ENCODE measurements at regions not wholly inside any gene's neighbourhood (a gene's known extent, or its start where the extent isn't known, plus 50 kb on each side); places are given as distances from the start of the nearest gene placed in this dataset.

GRCh38 chr6:144729502-144729901, 444.4 kb downstream of the UTRN start:
- Mint-ChIP-seq H3K36me3 (peaks cover 25 to 29% of the 10 kb centered on the region in 2 donors), H3K4me3 (no peak overlapping the region), H3K27me3 (no peaks in the 10 kb centered on the region), H3K27ac (no peak overlapping the region), H3K9me3 (peaks cover 0 to 2% (median 0%) of the 10 kb centered on the region in 7 donors), H3K4me1 (peaks cover 2 to 20% (median 19%) of the 10 kb centered on the region in 3 donors)
- no peak for ATAC-seq (ENCODE audit: low read depth in 2 of 2)
- no peak for DNase-seq

- H3K4me3 Mint-ChIP-seq = no peak overlapping the region
- no peak for DNase-seq
- no peaks in the 10 kb centered on the region for H3K9me3 Mint-ChIP-seq
- peaks cover 31 to 36% of the 10 kb centered on the region in 2 donors for H3K36me3 Mint-ChIP-seq
- H3K4me1 Mint-ChIP-seq = peaks cover 4 to 20% (median 12%) of the 10 kb centered on the region in 3 donors
- H3K27ac Mint-ChIP-seq = peak overlapping the region in 1 of 6 donors; percentile 12
- no peak for ATAC-seq (ENCODE audit: low read depth in 2 of 2)
- no peaks in the 10 kb centered on the region for H3K27me3 Mint-ChIP-seq
These were observed 445.0 kb downstream of the UTRN start for GRCh38 chr6:144730088-144730645.

GRCh38 chr6:144731229-144731628, 446.1 kb downstream of the UTRN start:
- H3K27me3 Mint-ChIP-seq = no peaks in the 10 kb centered on the region
- ATAC-seq (ENCODE audit: low read depth in 2 of 2) (no peak), DNase-seq (no peak)
- H3K4me3 Mint-ChIP-seq = no peak overlapping the region
- no peaks in the 10 kb centered on the region for H3K9me3 Mint-ChIP-seq
- H3K36me3 Mint-ChIP-seq = peaks cover 34 to 43% of the 10 kb centered on the region in 2 donors
- no peak overlapping the region for H3K27ac Mint-ChIP-seq
- peaks cover 3 to 18% (median 4%) of the 10 kb centered on the region in 3 donors for H3K4me1 Mint-ChIP-seq

GRCh38 chr6:144736763-144737162, 451.6 kb downstream of the UTRN start:
- H3K4me3 Mint-ChIP-seq = no peak overlapping the region

GRCh38 chr6:144737998-144738397, 452.9 kb downstream of the UTRN start:
- Mint-ChIP-seq H3K9me3 (no peaks in the 10 kb centered on the region), H3K36me3 (peaks cover 44 to 45% of the 10 kb centered on the region in 2 donors), H3K4me3 (no peak overlapping the region), H3K27me3 (no peaks in the 10 kb centered on the region), H3K27ac (peak overlapping the region in 1 of 6 donors; percentile 1), H3K4me1 (peaks cover 2 to 14% (median 4%) of the 10 kb centered on the region in 3 donors)
- ATAC-seq (ENCODE audit: low read depth in 2 of 2) = no peak
- DNase-seq = no peak

More at GRCh38 chr6:144736763-144737162, 451.6 kb downstream of the UTRN start:
- H3K27me3 Mint-ChIP-seq = no peaks in the 10 kb centered on the region
- peak overlapping the region in 2 of 6 donors; percentile 4 to 80 for H3K27ac Mint-ChIP-seq
- H3K36me3 Mint-ChIP-seq = peaks cover 49% of the 10 kb centered on the region in 2 donors
- no peak for DNase-seq
- ATAC-seq (ENCODE audit: low read depth in 2 of 2) = no peak
- no peaks in the 10 kb centered on the region for H3K9me3 Mint-ChIP-seq
- H3K4me1 Mint-ChIP-seq = peaks cover 2 to 14% (median 4%) of the 10 kb centered on the region in 3 donors

- no peaks in the 10 kb centered on the region for H3K9me3 Mint-ChIP-seq
- H3K4me1 Mint-ChIP-seq = peaks cover 0 to 5% (median 2%) of the 10 kb centered on the region in 3 donors
- no peak overlapping the region for H3K4me3 Mint-ChIP-seq
- ATAC-seq (ENCODE audit: low read depth in 2 of 2) = no peak
- H3K27me3 Mint-ChIP-seq = no peaks in the 10 kb centered on the region
- peaks cover 28 to 29% of the 10 kb centered on the region in 2 donors for H3K36me3 Mint-ChIP-seq
- no peak for DNase-seq
- peak overlapping the region in 1 of 6 donors; percentile 79 for H3K27ac Mint-ChIP-seq
These were observed 454.7 kb downstream of the UTRN start for GRCh38 chr6:144739873-144740272.

- DNase-seq = no peak
- ATAC-seq (ENCODE audit: low read depth in 2 of 2) = no peak
- no peak overlapping the region for H3K4me3 Mint-ChIP-seq
- peaks cover 0 to 4% (median 2%) of the 10 kb centered on the region in 3 donors for H3K4me1 Mint-ChIP-seq
- peak overlapping the region in 4 of 6 donors; percentile 28 to 79 (median 44) for H3K27ac Mint-ChIP-seq
- H3K27me3 Mint-ChIP-seq = no peaks in the 10 kb centered on the region
- no peaks in the 10 kb centered on the region for H3K9me3 Mint-ChIP-seq
- peaks cover 16 to 20% of the 10 kb centered on the region in 2 donors for H3K36me3 Mint-ChIP-seq
These were observed 456.5 kb downstream of the UTRN start for GRCh38 chr6:144741659-144742058.

GRCh38 chr6:144742779-144743178, 457.6 kb downstream of the UTRN start:
- ATAC-seq (ENCODE audit: low read depth in 2 of 2) (no peak), DNase-seq (no peak)
- Mint-ChIP-seq H3K9me3 (no peaks in the 10 kb centered on the region), H3K4me1 (peaks cover 0 to 2% (median 0%) of the 10 kb centered on the region in 3 donors), H3K4me3 (no peak overlapping the region), H3K27me3 (no peaks in the 10 kb centered on the region), H3K36me3 (peaks cover 12% of the 10 kb centered on the region in 2 donors), H3K27ac (peak overlapping the region in 2 of 6 donors; percentile 5 to 51)

GRCh38 chr6:144744720-144745119, 459.6 kb downstream of the UTRN start:
- Mint-ChIP-seq H3K27me3 (no peaks in the 10 kb centered on the region), H3K4me1 (no peaks in the 10 kb centered on the region), H3K9me3 (no peaks in the 10 kb centered on the region), H3K36me3 (peaks cover 12 to 18% of the 10 kb centered on the region in 2 donors), H3K27ac (peak overlapping the region in 2 of 6 donors; percentile 51 to 56), H3K4me3 (no peak overlapping the region)
- DNase-seq (no peak), ATAC-seq (ENCODE audit: low read depth in 2 of 2) (no peak)

- peaks cover 0 to 5% (median 0%) of the 10 kb centered on the region in 3 donors for H3K4me1 Mint-ChIP-seq
These were observed 460.3 kb downstream of the UTRN start for GRCh38 chr6:144745439-144745838.

GRCh38 chr6:144746902-144747469, 461.9 kb downstream of the UTRN start:
- H3K4me1 Mint-ChIP-seq = peaks cover 0 to 8% (median 0%) of the 10 kb centered on the region in 3 donors
- no peak for ATAC-seq (ENCODE audit: low read depth in 2 of 2)
- no peaks in the 10 kb centered on the region for H3K9me3 Mint-ChIP-seq
- no peaks in the 10 kb centered on the region for H3K27me3 Mint-ChIP-seq
- no peak for DNase-seq
- H3K4me3 Mint-ChIP-seq = no peak overlapping the region
- H3K27ac Mint-ChIP-seq = peak overlapping the region in 1 of 6 donors; percentile 78
- H3K36me3 Mint-ChIP-seq = peaks cover 14 to 22% of the 10 kb centered on the region in 2 donors

More at GRCh38 chr6:144745439-144745838, 460.3 kb downstream of the UTRN start:
- no peak overlapping the region for H3K4me3 Mint-ChIP-seq
- peak overlapping the region in 2 of 6 donors; percentile 51 to 67 for H3K27ac Mint-ChIP-seq
- no peaks in the 10 kb centered on the region for H3K9me3 Mint-ChIP-seq
- no peaks in the 10 kb centered on the region for H3K27me3 Mint-ChIP-seq
- no peak for ATAC-seq (ENCODE audit: low read depth in 2 of 2)
- no peak for DNase-seq
- peaks cover 19 to 22% of the 10 kb centered on the region in 2 donors for H3K36me3 Mint-ChIP-seq

- Mint-ChIP-seq H3K36me3 (peaks cover 33 to 40% of the 10 kb centered on the region in 2 donors), H3K27ac (no peak overlapping the region), H3K27me3 (no peaks in the 10 kb centered on the region), H3K4me3 (no peak overlapping the region), H3K4me1 (peaks cover 9 to 15% (median 13%) of the 10 kb centered on the region in 3 donors), H3K9me3 (no peaks in the 10 kb centered on the region)
- ATAC-seq (ENCODE audit: low read depth in 2 of 2) (no peak), DNase-seq (no peak)
These were observed 464.1 kb downstream of the UTRN start for GRCh38 chr6:144749263-144749662.

- H3K36me3 Mint-ChIP-seq = peaks cover 37 to 40% of the 10 kb centered on the region in 2 donors
- H3K27me3 Mint-ChIP-seq = no peaks in the 10 kb centered on the region
- no peak for ATAC-seq (ENCODE audit: low read depth in 2 of 2)
- no peak overlapping the region for H3K4me3 Mint-ChIP-seq
- DNase-seq = no peak
- H3K9me3 Mint-ChIP-seq = no peaks in the 10 kb centered on the region
- H3K4me1 Mint-ChIP-seq = peaks cover 9 to 15% (median 13%) of the 10 kb centered on the region in 3 donors
- peak overlapping the region in 3 of 6 donors; percentile 32 to 76 (median 67) for H3K27ac Mint-ChIP-seq
These were observed 468.0 kb downstream of the UTRN start for GRCh38 chr6:144753023-144753705.
